NT2/D1 (cell line): ENCODE measurements at regions not wholly inside any gene's neighbourhood (a gene's known extent, or its start where the extent isn't known, plus 50 kb on each side); places are given as distances from the start of the nearest gene placed in this dataset.

Experiments used
- SUZ12 ChIP-seq: IDR thresholded peaks from 2 replicates; pipeline ENCODE4 v1.6.1; 2011; ENCODE audit not compliant: insufficient read length, insufficient read depth; ENCODE audit errors: extremely low read depth
- YY1 ChIP-seq: IDR thresholded peaks from 2 replicates; pipeline ENCODE4 v1.6.1; 2011; ENCODE audit not compliant: insufficient read length, insufficient read depth
- ZNF274 ChIP-seq: IDR thresholded peaks from 2 replicates; pipeline ENCODE4 v1.6.1; 2011; ENCODE audit warnings: mild to moderate bottlenecking, low read depth, low read length

DNA sequence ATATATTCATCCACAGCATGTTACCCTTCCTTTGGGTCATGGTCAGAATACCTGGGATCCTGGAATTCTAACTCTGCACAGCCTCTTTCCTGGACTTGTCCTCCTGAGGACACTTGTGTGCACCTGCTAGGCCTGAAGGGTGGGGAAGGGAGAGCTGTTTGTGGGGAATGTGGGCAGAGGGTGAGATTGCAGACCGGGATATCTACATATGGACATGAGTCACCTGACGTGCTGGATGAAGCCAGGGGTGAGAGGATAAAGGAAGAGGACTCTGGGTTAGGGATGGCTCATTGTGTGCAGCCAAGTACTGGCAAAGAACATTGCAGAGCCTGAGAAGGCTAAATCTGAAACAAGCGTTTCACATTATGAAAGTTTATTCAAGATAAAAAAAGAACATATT is 241.4 kb upstream of the RPS23 start:
- TF ChIP-seq YY1 (no peak), SUZ12 (no peak), ZNF274 (no peak)
